IMR-90 (cell line): ENCODE measurements at regions not wholly inside any gene's neighbourhood (a gene's known extent, or its start where the extent isn't known, plus 50 kb on each side); places are given as distances from the start of the nearest gene placed in this dataset.

Experiments used
- ATAC-seq: fragments of 200-7000 bp; cut with Tn5 transposase; 2 replicates; pipeline ENCODE4 v1.9.1; 2020; ENCODE audit warnings: low read depth, mild to moderate bottlenecking, moderate library complexity
- BruUV-seq: library from RNA; stranded (reverse); fragments of 400-500 nt; replicated peaks from 2 replicates; lab custom pipeline; 2021; lab: Mats Ljungman, UMichigan
- CTCF ChIA-PET: fragments of 300-600 bp; formaldehyde crosslinking; extraction: SDS; loops from one replicate; lab custom pipeline; 2021; ENCODE audit warnings: antibody characterized with exemption; lab: Yijun Ruan, JAX
- POLR2A ChIA-PET: fragments of 300-600 bp; sonication (Branson Sonifier 250); formaldehyde crosslinking; loops from one replicate; lab custom pipeline; 2022; ENCODE audit warnings: antibody characterized with exemption; ENCODE audit not compliant: unreplicated experiment; lab: Charles Lee
- DNase-seq: peaks from one replicate; pipeline ENCODE4 v3.0.0; 2013
- H2AFZ ChIP-seq: replicated peaks from 2 replicates; pipeline ENCODE3; 2013; ENCODE audit warnings: low read length, mild to moderate bottlenecking; ENCODE audit not compliant: poor library complexity
- H2AK5ac ChIP-seq: 2 replicates; pipeline ENCODE4 v1.6.1; 2013; ENCODE audit warnings: low read depth, low read length, inconsistent platforms
- H2AK9ac ChIP-seq: replicated peaks from 2 replicates; pipeline ENCODE3; 2013; ENCODE audit warnings: mild to moderate bottlenecking, low read depth, low read length, moderate library complexity; ENCODE audit not compliant: poor library complexity
- H2BK120ac ChIP-seq: 2 replicates; pipeline ENCODE4 v1.6.1; 2013; ENCODE audit warnings: low read depth, low read length, inconsistent platforms
- H2BK15ac ChIP-seq: 3 replicates; pipeline ENCODE4 v1.6.1; 2013; ENCODE audit warnings: low read depth, low read length, inconsistent platforms
- H2BK20ac ChIP-seq: 2 replicates; pipeline ENCODE4 v1.6.1; 2013; ENCODE audit warnings: low read depth, mild to moderate bottlenecking, inconsistent platforms, low read length, moderate library complexity
- H2BK5ac ChIP-seq: 2 replicates; pipeline ENCODE4 v1.6.1; 2013; ENCODE audit warnings: mild to moderate bottlenecking, low read depth, low read length, inconsistent platforms; ENCODE audit not compliant: poor library complexity, severe bottlenecking
- H3K14ac ChIP-seq: replicated peaks from 2 replicates; pipeline ENCODE4 v1.6.1; 2013; ENCODE audit warnings: low read depth, low read length, inconsistent platforms
- H3K18ac ChIP-seq: 2 replicates; pipeline ENCODE4 v1.6.1; 2013; ENCODE audit warnings: low read depth, low read length, control low read depth
- H3K23ac ChIP-seq: 2 replicates; pipeline ENCODE4 v1.6.1; 2013; ENCODE audit warnings: low read depth, low read length, inconsistent platforms
- H3K27ac ChIP-seq: 2 replicates; pipeline ENCODE4 v1.5.1; 2013; ENCODE audit warnings: mild to moderate bottlenecking, control low read depth, low read length; ENCODE audit not compliant: insufficient read depth
- H3K27me3 ChIP-seq: 2 replicates; pipeline ENCODE4 v1.6.1; 2013; ENCODE audit warnings: low read length; ENCODE audit not compliant: control insufficient read depth, insufficient read depth
- H3K36me3 ChIP-seq: 2 replicates; pipeline ENCODE4 v1.6.1; 2013; ENCODE audit warnings: low read length, mixed read lengths; ENCODE audit not compliant: control insufficient read depth, insufficient read depth
- H3K4ac ChIP-seq: 2 replicates; pipeline ENCODE4 v1.6.1; 2013; ENCODE audit warnings: low read depth, low read length, inconsistent platforms
- H3K4me1 ChIP-seq: 2 replicates; pipeline ENCODE4 v1.6.1; 2013; ENCODE audit warnings: low read length, mixed read lengths; ENCODE audit not compliant: control insufficient read depth, insufficient read depth
- H3K4me2 ChIP-seq: 2 replicates; pipeline ENCODE4 v1.6.1; 2013; ENCODE audit warnings: low read depth, mild to moderate bottlenecking, control low read depth, low read length, moderate library complexity
- H3K4me3 ChIP-seq: 2 replicates; pipeline ENCODE4 v1.5.1; 2013; ENCODE audit warnings: low read depth, mild to moderate bottlenecking, control low read depth, low read length, moderate library complexity; ENCODE audit not compliant: insufficient read depth
- H3K56ac ChIP-seq: 2 replicates; pipeline ENCODE4 v1.6.1; 2013; ENCODE audit warnings: low read length, inconsistent platforms; ENCODE audit not compliant: insufficient read depth; ENCODE audit errors: extremely low read depth
- H3K79me1 ChIP-seq, 2 experiments: 2 replicates each; pipeline ENCODE4 v1.6.1; 2013; ENCODE audit warnings: low read length in 2 of 2, inconsistent platforms in 1 of 2, low read depth in 1 of 2
- H3K9ac ChIP-seq: 2 replicates; pipeline ENCODE4 v1.6.1; 2013; ENCODE audit warnings: low read depth, low read length, control low read depth
- H3K9me1 ChIP-seq: 2 replicates; pipeline ENCODE4 v1.6.1; 2013; ENCODE audit warnings: low read length, inconsistent platforms; ENCODE audit not compliant: insufficient read depth
- H3K9me3 ChIP-seq: 2 replicates; pipeline ENCODE4 v1.6.1; 2013; ENCODE audit warnings: low read length; ENCODE audit not compliant: control insufficient read depth, insufficient read depth
- H4K20me1 ChIP-seq: 2 replicates; pipeline ENCODE4 v1.6.1; 2013; ENCODE audit warnings: low read length, inconsistent platforms; ENCODE audit not compliant: insufficient read depth
- H4K5ac ChIP-seq: 2 replicates; pipeline ENCODE4 v1.6.1; 2013; ENCODE audit warnings: mild to moderate bottlenecking, low read depth, low read length, control low read depth
- H4K8ac ChIP-seq, 2 experiments: 2 replicates each; pipeline ENCODE4 v1.6.1; 2013; ENCODE audit warnings: low read depth in 2 of 2, low read length in 2 of 2, control low read depth in 1 of 2, inconsistent platforms in 1 of 2
- H4K91ac ChIP-seq: 2 replicates; pipeline ENCODE4 v1.6.1; 2013; ENCODE audit warnings: low read depth, low read length, inconsistent platforms; ENCODE audit not compliant: insufficient read depth
- BHLHE40 ChIP-seq: fragments of 150-350 bp; IDR thresholded peaks from 2 replicates; pipeline ENCODE4 v1.6.1; 2016; ENCODE audit warnings: mild to moderate bottlenecking, low read depth, low read length
- CEBPB ChIP-seq: IDR thresholded peaks from 2 replicates; pipeline ENCODE4 v1.6.1; 2012; ENCODE audit warnings: low read depth, low read length, improper control_type of control experiment
- CHD1 ChIP-seq: IDR thresholded peaks from 2 replicates; pipeline ENCODE4 v1.6.1; 2012; ENCODE audit warnings: low read depth, low read length, improper control_type of control experiment
- FOS ChIP-seq: fragments of 150-350 bp; IDR thresholded peaks from 2 replicates; pipeline ENCODE4 v1.6.1; 2016; ENCODE audit warnings: low read depth, low read length
- MAFK ChIP-seq: IDR thresholded peaks from 2 replicates; pipeline ENCODE4 v1.6.1; 2012; ENCODE audit warnings: low read depth, low read length, improper control_type of control experiment
- MAZ ChIP-seq: IDR thresholded peaks from 2 replicates; pipeline ENCODE4 v1.6.1; 2012; ENCODE audit warnings: low read depth, mild to moderate bottlenecking, low read length, improper control_type of control experiment, moderate library complexity, borderline replicate concordance
- MXI1 ChIP-seq: IDR thresholded peaks from 2 replicates; pipeline ENCODE4 v1.6.1; 2012; ENCODE audit warnings: low read depth, mild to moderate bottlenecking, low read length, moderate library complexity, borderline replicate concordance
- NFE2L2 ChIP-seq: fragments of 150-350 bp; IDR thresholded peaks from 2 replicates; pipeline ENCODE4 v1.6.1; 2016; ENCODE audit warnings: low read depth, mild to moderate bottlenecking, low read length
- RAD21 ChIP-seq: IDR thresholded peaks from 2 replicates; pipeline ENCODE4 v1.6.1; 2012; ENCODE audit warnings: low read length, improper control_type of control experiment
- RCOR1 ChIP-seq: IDR thresholded peaks from 2 replicates; pipeline ENCODE4 v1.6.1; 2012; ENCODE audit warnings: mild to moderate bottlenecking, low read length, improper control_type of control experiment; ENCODE audit not compliant: insufficient replicate concordance
- RFX5 ChIP-seq: IDR thresholded peaks from 2 replicates; pipeline ENCODE4 v1.8.0; 2012; ENCODE audit warnings: low read depth, mild to moderate bottlenecking, low read length, moderate library complexity
- SMC3 ChIP-seq: fragments of 150-350 bp; IDR thresholded peaks from 2 replicates; pipeline ENCODE4 v1.6.1; 2016; ENCODE audit warnings: low read depth, mild to moderate bottlenecking, antibody characterized with exemption, low read length, moderate library complexity
- WGBS, 2 experiments: methylation state at CpG; one replicate each; pipeline versions ENCODE4 v1.1.5 to v1.1.7; 2013; ENCODE audit warnings: missing lambda C conversion rate in 2 of 2; ENCODE audit not compliant: insufficient read length in 1 of 2; ENCODE audit errors: extremely low coverage in 2 of 2; 5-methylcytosine and 5-hydroxymethylcytosine counted together
- dilution Hi-C: fragments of 300-500 bp; cut with HindIII; formaldehyde crosslinking; loops from one replicate; pipeline ENCODE4 v1.14.3; 2018; ENCODE audit warnings: low sequenced_read_pairs; ENCODE audit not compliant: unreplicated experiment
- in situ Hi-C: fragments of 300-500 bp; cut with MboI; formaldehyde crosslinking; loops from 3 replicates; pipeline ENCODE4 v1.14.3; 2019; ENCODE audit warnings: low sequenced_read_pairs, inconsistent platforms, mixed read lengths
- intact Hi-C: fragments of 100-400 bp; cut with micrococcal nuclease; formaldehyde crosslinking; loops from 2 replicates; pipeline ENCODE4 v1.10.0; 2022
- TF ChIP-seq, protein P1 (sequence below): fragments of 150-350 bp; IDR thresholded peaks from 2 replicates; pipeline ENCODE4 v1.6.1; 2016; ENCODE audit warnings: low read depth, mild to moderate bottlenecking, low read length, moderate library complexity, borderline replicate concordance
- TF ChIP-seq, protein P2 (sequence below): conservative IDR thresholded peaks from 2 replicates; pipeline ENCODE4 v1.5.1; 2012; ENCODE audit warnings: mild to moderate bottlenecking, low read depth, low read length, improper control_type of control experiment
- TF ChIP-seq, protein P3 (sequence below): fragments of 150-350 bp; IDR thresholded peaks from 2 replicates; pipeline ENCODE4 v1.6.1; 2017; ENCODE audit warnings: mild to moderate bottlenecking, antibody characterized with exemption, low read length, low read depth

DNA sequence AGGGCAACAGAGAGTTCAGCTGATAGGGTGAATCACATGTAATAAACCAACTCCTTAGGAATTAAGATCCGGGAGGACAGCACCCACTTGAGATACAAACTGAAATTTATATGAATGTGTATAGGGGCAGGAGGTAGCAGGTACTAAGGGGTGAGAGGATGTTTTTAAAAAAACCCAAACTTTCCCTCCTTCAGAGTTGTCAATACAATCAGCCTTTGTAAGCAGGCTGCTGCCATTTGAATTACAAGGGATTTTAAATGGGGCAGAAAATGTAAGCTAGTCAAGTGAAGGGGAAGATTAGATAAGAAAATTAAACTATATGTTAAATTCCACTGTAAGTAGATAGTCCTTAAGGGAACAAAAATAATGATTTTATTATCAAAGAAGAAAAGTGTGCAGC is 1239.7 kb upstream of the CELF4 start:
- Histone ChIP-seq H2AFZ (no peak overlapping the region), H2BK120ac (no peak overlapping the region), H2BK5ac (no peak overlapping the region), H3K27me3 (no peaks in the 10 kb centered on the region), H3K9ac (no peak overlapping the region), H2BK20ac (no peak overlapping the region), H3K36me3 (no peaks in the 10 kb centered on the region), H4K20me1 (no peaks in the 10 kb centered on the region), H3K27ac (no peak overlapping the region), H3K4me1 (no peaks in the 10 kb centered on the region), H4K91ac (no peak overlapping the region), H3K4me3 (no peak overlapping the region), H2AK5ac (no peak overlapping the region), H3K4me2 (no peak overlapping the region), H3K23ac (no peak overlapping the region), H3K14ac (no peak overlapping the region), H4K8ac (no peak overlapping the region), H2BK15ac (no peak overlapping the region), H3K79me1 (no peaks in the 10 kb centered on the region), H3K4ac (no peak overlapping the region), H3K18ac (no peak overlapping the region), H3K9me3 (no peaks in the 10 kb centered on the region; the same call in 1 of the 2 replicates), H3K9me1 (no peaks in the 10 kb centered on the region), H2AK9ac (no peak overlapping the region), H3K56ac (no peak overlapping the region), H4K5ac (no peak overlapping the region)
- ATAC-seq (no peak), DNase-seq (no peak)
- no CpG with 5 or more reads among the region's 1 CpG for WGBS, 2 experiments
- dilution Hi-C loops (no loop called here), intact Hi-C loops (no loop called here), in situ Hi-C loops (no loop called here)
- ChIA-PET CTCF (no interaction called here), POLR2A (no interaction called here)
- no TSS peak for BruUV-seq
- TF ChIP-seq MXI1, result no peak
- no peak for TF ChIP-seq BHLHE40
- TF ChIP-seq CEBPB, result no peak
- no peak for TF ChIP-seq RCOR1
- TF ChIP-seq CHD1, result no peak
- TF ChIP-seq MAZ, result no peak
- TF ChIP-seq, protein P1, sequence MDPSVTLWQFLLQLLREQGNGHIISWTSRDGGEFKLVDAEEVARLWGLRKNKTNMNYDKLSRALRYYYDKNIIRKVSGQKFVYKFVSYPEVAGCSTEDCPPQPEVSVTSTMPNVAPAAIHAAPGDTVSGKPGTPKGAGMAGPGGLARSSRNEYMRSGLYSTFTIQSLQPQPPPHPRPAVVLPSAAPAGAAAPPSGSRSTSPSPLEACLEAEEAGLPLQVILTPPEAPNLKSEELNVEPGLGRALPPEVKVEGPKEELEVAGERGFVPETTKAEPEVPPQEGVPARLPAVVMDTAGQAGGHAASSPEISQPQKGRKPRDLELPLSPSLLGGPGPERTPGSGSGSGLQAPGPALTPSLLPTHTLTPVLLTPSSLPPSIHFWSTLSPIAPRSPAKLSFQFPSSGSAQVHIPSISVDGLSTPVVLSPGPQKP, result no peak
- TF ChIP-seq MAFK, result no peak
- no peak for TF ChIP-seq RFX5
- TF ChIP-seq SMC3, result no peak
- TF ChIP-seq NFE2L2, result no peak
- TF ChIP-seq FOS, result no peak
- TF ChIP-seq, protein P2, sequence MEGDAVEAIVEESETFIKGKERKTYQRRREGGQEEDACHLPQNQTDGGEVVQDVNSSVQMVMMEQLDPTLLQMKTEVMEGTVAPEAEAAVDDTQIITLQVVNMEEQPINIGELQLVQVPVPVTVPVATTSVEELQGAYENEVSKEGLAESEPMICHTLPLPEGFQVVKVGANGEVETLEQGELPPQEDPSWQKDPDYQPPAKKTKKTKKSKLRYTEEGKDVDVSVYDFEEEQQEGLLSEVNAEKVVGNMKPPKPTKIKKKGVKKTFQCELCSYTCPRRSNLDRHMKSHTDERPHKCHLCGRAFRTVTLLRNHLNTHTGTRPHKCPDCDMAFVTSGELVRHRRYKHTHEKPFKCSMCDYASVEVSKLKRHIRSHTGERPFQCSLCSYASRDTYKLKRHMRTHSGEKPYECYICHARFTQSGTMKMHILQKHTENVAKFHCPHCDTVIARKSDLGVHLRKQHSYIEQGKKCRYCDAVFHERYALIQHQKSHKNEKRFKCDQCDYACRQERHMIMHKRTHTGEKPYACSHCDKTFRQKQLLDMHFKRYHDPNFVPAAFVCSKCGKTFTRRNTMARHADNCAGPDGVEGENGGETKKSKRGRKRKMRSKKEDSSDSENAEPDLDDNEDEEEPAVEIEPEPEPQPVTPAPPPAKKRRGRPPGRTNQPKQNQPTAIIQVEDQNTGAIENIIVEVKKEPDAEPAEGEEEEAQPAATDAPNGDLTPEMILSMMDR, result no peak
- TF ChIP-seq RAD21, result no peak
- TF ChIP-seq, protein P3, sequence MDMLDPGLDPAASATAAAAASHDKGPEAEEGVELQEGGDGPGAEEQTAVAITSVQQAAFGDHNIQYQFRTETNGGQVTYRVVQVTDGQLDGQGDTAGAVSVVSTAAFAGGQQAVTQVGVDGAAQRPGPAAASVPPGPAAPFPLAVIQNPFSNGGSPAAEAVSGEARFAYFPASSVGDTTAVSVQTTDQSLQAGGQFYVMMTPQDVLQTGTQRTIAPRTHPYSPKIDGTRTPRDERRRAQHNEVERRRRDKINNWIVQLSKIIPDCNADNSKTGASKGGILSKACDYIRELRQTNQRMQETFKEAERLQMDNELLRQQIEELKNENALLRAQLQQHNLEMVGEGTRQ, result no peak
